ENCODE measurements at regions not wholly inside any gene's neighbourhood (a gene's known extent, or its start where the extent isn't known, plus 50 kb on each side); places are given as distances from the start of the nearest gene placed in this dataset.

DNA sequence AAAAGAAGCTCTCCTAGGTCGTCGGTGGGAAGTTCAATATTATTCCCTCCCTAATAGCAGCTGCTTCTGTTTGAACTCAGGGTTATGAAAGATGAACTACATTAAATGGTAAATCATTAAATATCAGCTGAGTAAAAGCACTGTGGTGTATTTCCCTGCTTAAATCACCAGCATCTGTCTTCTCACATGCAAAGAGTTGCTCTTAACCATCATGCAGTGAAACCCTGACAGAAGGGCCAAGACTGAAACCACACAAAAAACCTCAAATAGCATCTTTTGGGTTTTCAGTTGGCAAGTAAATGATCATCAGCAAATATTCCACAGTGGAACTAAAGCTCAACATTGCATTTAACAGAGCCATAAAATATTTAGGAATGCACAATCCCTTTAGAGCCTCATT is 380.0 kb upstream of the ADGRL2 start:
- H3K4me3 ChIP-seq (replicated peaks; ENCODE audit: insufficient read depth, low read length): no peak overlapping the region
- H3K27me3 ChIP-seq (ENCODE audit: insufficient read depth, poor library complexity, severe bottlenecking): no peaks in the 10 kb centered on the region
- no peak for DNase-seq (ENCODE audit: low read depth in 1 of 2, low spot score in 1 of 2)
- no peak overlapping the region for H3K27ac ChIP-seq (replicated peaks)
- TF ChIP-seq, protein P1, sequence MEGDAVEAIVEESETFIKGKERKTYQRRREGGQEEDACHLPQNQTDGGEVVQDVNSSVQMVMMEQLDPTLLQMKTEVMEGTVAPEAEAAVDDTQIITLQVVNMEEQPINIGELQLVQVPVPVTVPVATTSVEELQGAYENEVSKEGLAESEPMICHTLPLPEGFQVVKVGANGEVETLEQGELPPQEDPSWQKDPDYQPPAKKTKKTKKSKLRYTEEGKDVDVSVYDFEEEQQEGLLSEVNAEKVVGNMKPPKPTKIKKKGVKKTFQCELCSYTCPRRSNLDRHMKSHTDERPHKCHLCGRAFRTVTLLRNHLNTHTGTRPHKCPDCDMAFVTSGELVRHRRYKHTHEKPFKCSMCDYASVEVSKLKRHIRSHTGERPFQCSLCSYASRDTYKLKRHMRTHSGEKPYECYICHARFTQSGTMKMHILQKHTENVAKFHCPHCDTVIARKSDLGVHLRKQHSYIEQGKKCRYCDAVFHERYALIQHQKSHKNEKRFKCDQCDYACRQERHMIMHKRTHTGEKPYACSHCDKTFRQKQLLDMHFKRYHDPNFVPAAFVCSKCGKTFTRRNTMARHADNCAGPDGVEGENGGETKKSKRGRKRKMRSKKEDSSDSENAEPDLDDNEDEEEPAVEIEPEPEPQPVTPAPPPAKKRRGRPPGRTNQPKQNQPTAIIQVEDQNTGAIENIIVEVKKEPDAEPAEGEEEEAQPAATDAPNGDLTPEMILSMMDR (IDR thresholded peaks at IDR 0.05; ENCODE audit: insufficient read depth, low read length): no peak
- TF ChIP-seq POLR2AphosphoS5 (IDR thresholded peaks at IDR 0.05; ENCODE audit: low read depth) (no peak), SPI1 (IDR thresholded peaks at IDR 0.05; ENCODE audit: borderline replicate concordance, low read depth) (no peak), GABPA (IDR thresholded peaks at IDR 0.05; ENCODE audit: low read depth) (no peak)
- TF ChIP-seq, protein P2, sequence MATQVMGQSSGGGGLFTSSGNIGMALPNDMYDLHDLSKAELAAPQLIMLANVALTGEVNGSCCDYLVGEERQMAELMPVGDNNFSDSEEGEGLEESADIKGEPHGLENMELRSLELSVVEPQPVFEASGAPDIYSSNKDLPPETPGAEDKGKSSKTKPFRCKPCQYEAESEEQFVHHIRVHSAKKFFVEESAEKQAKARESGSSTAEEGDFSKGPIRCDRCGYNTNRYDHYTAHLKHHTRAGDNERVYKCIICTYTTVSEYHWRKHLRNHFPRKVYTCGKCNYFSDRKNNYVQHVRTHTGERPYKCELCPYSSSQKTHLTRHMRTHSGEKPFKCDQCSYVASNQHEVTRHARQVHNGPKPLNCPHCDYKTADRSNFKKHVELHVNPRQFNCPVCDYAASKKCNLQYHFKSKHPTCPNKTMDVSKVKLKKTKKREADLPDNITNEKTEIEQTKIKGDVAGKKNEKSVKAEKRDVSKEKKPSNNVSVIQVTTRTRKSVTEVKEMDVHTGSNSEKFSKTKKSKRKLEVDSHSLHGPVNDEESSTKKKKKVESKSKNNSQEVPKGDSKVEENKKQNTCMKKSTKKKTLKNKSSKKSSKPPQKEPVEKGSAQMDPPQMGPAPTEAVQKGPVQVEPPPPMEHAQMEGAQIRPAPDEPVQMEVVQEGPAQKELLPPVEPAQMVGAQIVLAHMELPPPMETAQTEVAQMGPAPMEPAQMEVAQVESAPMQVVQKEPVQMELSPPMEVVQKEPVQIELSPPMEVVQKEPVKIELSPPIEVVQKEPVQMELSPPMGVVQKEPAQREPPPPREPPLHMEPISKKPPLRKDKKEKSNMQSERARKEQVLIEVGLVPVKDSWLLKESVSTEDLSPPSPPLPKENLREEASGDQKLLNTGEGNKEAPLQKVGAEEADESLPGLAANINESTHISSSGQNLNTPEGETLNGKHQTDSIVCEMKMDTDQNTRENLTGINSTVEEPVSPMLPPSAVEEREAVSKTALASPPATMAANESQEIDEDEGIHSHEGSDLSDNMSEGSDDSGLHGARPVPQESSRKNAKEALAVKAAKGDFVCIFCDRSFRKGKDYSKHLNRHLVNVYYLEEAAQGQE (IDR thresholded peaks at IDR 0.05; ENCODE audit: insufficient replicate concordance, low read depth): no peak

DNA sequence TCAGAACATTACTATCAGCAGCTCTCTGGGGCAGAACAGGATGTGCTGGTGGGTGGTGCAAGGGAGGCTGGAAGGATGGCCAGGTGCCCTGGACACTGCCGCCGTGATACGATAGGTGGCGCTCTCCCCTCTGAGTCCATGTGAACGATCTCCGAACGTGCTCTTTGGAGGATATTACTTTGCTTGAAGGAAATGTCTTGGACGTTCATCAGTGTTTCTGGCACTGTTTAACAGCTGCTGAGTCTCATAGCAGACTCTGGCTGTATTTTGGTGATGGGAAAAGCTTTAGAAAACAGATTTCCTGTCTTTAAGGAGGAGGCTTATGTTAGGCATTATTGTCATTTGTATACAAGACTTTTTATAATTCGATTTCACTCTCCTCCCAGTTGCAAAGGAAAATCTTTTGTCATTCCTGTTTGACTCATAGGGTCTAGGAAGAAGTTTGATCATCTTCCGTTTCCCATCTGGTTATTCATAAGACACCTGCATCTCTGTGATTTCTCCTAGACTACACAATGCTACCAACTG is 386.2 kb upstream of the ADGRL2 start:
- no peak overlapping the region for H3K27ac ChIP-seq (replicated peaks)
- peak in 1 of 2 experiments; percentile 8 for DNase-seq (ENCODE audit: low read depth in 1 of 2, low spot score in 1 of 2)
- TF ChIP-seq, protein P2 (IDR thresholded peaks at IDR 0.05; ENCODE audit: insufficient replicate concordance, low read depth): no peak
- no peak for TF ChIP-seq SPI1 (IDR thresholded peaks at IDR 0.05; ENCODE audit: borderline replicate concordance, low read depth)
- TF ChIP-seq GABPA (IDR thresholded peaks at IDR 0.05; ENCODE audit: low read depth): no peak
- TF ChIP-seq, protein P1 (IDR thresholded peaks at IDR 0.05; ENCODE audit: insufficient read depth, low read length): no peak
- no peak for TF ChIP-seq POLR2AphosphoS5 (IDR thresholded peaks at IDR 0.05; ENCODE audit: low read depth)
- H3K4me3 ChIP-seq (replicated peaks; ENCODE audit: insufficient read depth, low read length): no peak overlapping the region
- no peaks in the 10 kb centered on the region for H3K27me3 ChIP-seq (ENCODE audit: insufficient read depth, poor library complexity, severe bottlenecking)

DNA sequence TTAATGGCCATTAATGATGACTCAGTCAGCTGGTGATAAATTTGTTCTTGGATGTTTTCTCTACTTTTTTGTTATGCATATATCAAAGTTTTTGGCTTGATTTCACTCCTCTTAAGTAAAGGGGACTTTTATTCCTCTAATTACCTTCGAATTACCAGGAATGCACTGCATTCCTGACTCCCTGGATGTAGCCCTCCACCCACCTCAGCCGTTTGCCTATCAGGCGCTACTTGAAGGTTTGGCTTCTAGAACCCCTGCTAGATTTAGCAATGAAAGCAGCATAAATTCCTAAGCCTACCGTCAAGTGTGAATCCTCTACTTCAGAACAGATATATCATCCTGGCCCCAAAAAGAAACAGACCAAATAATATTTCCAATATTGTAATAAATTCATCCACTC is 387.8 kb upstream of the ADGRL2 start:
- no peak for TF ChIP-seq POLR2AphosphoS5 (IDR thresholded peaks at IDR 0.05; ENCODE audit: low read depth)
- TF ChIP-seq, protein P2 (IDR thresholded peaks at IDR 0.05; ENCODE audit: insufficient replicate concordance, low read depth): no peak
- TF ChIP-seq GABPA (IDR thresholded peaks at IDR 0.05; ENCODE audit: low read depth): no peak
- no peak for TF ChIP-seq SPI1 (IDR thresholded peaks at IDR 0.05; ENCODE audit: borderline replicate concordance, low read depth)
- TF ChIP-seq, protein P1 (IDR thresholded peaks at IDR 0.05; ENCODE audit: insufficient read depth, low read length): no peak

More for the DNA sequence above, 387.8 kb upstream of the ADGRL2 start:
- H3K27ac ChIP-seq (replicated peaks): no peak overlapping the region
- DNase-seq (ENCODE audit: low read depth in 1 of 2, low spot score in 1 of 2): no peak
- no peaks in the 10 kb centered on the region for H3K27me3 ChIP-seq (ENCODE audit: insufficient read depth, poor library complexity, severe bottlenecking)
- no peak overlapping the region for H3K4me3 ChIP-seq (replicated peaks; ENCODE audit: insufficient read depth, low read length)
